ENCODE measurements at regions not wholly inside any gene's neighbourhood (a gene's known extent, or its start where the extent isn't known, plus 50 kb on each side); places are given as distances from the start of the nearest gene placed in this dataset.

DNA sequence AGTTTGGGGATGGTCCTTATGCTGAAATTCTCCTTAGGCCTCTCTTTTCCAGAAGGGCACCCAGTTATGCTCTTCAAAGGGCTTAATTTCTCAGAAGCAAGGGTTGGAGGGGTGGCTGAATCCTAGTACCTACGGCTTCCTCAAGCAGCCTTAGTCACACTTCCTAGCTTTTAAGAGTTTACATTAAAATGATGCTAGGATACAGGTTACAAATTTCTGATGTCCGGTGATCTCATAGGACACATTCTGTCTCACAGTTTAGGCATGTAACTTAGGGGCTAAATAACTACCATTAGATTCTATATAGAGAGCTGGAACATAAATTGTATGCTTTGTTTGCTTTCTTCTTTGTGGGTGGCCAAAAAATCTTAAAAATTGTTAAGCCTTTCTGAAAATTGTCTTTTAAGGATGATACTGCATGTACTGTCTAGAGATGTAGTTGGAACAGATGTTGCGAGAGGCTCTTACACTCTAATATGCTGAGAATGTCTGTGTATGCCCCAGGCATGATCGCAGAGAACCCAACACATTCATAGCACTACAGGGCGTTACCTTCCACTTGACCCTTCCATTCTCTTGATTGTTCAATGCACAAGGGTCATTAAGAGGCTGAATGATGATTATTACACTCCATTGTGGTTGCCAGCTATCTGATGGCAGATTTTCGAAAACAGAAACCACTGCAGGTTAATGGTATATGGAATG lies 139.1 kb downstream of the TMEM38B start:
- TF ChIP-seq, protein P1, sequence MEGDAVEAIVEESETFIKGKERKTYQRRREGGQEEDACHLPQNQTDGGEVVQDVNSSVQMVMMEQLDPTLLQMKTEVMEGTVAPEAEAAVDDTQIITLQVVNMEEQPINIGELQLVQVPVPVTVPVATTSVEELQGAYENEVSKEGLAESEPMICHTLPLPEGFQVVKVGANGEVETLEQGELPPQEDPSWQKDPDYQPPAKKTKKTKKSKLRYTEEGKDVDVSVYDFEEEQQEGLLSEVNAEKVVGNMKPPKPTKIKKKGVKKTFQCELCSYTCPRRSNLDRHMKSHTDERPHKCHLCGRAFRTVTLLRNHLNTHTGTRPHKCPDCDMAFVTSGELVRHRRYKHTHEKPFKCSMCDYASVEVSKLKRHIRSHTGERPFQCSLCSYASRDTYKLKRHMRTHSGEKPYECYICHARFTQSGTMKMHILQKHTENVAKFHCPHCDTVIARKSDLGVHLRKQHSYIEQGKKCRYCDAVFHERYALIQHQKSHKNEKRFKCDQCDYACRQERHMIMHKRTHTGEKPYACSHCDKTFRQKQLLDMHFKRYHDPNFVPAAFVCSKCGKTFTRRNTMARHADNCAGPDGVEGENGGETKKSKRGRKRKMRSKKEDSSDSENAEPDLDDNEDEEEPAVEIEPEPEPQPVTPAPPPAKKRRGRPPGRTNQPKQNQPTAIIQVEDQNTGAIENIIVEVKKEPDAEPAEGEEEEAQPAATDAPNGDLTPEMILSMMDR (IDR thresholded peaks at IDR 0.05; ENCODE audit: poor library complexity, severe bottlenecking), result no peak
- no peak for TF ChIP-seq RAD21 (conservative IDR thresholded peaks at IDR 0.05)
- no peak for TF ChIP-seq POLR2AphosphoS5 (IDR thresholded peaks at IDR 0.05)

Data from neural cell (in vitro differentiated cells).